Stomach (tissue), 4 donors: ENCODE measurements at regions not wholly inside any gene's neighbourhood (a gene's known extent, or its start where the extent isn't known, plus 50 kb on each side); places are given as distances from the start of the nearest gene placed in this dataset.

Source experiments
- CTCF ChIP-seq, 7 experiments: fragments of 450-650 bp in 4 of 7; fragments of 200-600 bp in 3 of 7; sonication (generic) in 3 of 7; IDR thresholded peaks; one replicate each; pipeline ENCODE4 v1.5.1; 2016 to 2019; ENCODE audit warnings: antibody characterized with exemption in 7 of 7, control low read depth in 2 of 7, mild to moderate bottlenecking in 1 of 7
- POLR2A ChIP-seq, 4 donors: fragments of 450-650 bp; IDR thresholded peaks; one replicate each; pipeline ENCODE4 v1.6.1; 2016; ENCODE audit warnings: antibody characterized with exemption in 4 of 4, control low read depth in 2 of 4, mild to moderate bottlenecking in 1 of 4, moderate library complexity in 1 of 4

DNA sequence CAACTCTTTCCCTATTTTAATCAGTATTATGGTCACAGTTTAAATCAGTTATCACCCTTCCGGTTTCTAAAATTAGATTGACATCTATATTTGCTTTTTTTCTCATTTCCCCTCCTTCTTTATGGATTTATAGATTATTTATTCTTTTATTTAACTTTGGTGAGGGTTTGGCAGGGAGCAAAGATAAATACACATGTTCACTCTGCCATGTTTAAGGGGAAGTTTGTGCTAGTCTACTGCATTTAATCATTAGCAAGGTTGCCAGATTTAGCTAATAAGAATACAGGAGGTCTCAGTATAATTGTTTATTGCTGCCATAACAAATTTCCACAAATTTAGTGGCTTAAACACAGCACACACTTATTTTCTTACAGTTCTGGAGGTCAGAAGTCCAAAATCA lies 204.0 kb upstream of the BTG1 start:
- TF ChIP-seq CTCF (IDR thresholded peaks at IDR 0.05) (no peak), POLR2A (IDR thresholded peaks at IDR 0.05) (no peak)
